VCaP (cell line): ENCODE measurements at regions not wholly inside any gene's neighbourhood (a gene's known extent, or its start where the extent isn't known, plus 50 kb on each side); places are given as distances from the start of the nearest gene placed in this dataset.

ENCODE experiments used
- H3K27ac ChIP-seq: fragments of 450-650 bp; 2 replicates; pipeline ENCODE4 v1.5.1; 2017
- TF ChIP-seq, protein P1 (sequence below): fragments of 450-650 bp; conservative IDR thresholded peaks from 2 replicates; pipeline ENCODE4 v1.5.1; 2017; ENCODE audit warnings: mild to moderate bottlenecking, moderate library complexity

- TF ChIP-seq, protein P1, sequence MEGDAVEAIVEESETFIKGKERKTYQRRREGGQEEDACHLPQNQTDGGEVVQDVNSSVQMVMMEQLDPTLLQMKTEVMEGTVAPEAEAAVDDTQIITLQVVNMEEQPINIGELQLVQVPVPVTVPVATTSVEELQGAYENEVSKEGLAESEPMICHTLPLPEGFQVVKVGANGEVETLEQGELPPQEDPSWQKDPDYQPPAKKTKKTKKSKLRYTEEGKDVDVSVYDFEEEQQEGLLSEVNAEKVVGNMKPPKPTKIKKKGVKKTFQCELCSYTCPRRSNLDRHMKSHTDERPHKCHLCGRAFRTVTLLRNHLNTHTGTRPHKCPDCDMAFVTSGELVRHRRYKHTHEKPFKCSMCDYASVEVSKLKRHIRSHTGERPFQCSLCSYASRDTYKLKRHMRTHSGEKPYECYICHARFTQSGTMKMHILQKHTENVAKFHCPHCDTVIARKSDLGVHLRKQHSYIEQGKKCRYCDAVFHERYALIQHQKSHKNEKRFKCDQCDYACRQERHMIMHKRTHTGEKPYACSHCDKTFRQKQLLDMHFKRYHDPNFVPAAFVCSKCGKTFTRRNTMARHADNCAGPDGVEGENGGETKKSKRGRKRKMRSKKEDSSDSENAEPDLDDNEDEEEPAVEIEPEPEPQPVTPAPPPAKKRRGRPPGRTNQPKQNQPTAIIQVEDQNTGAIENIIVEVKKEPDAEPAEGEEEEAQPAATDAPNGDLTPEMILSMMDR = no peak
These were observed 52.2 kb upstream of the PAX3 start for GRCh38 chr2:222351035-222351434.

GRCh38 chr2:222352981-222353380, 54.2 kb upstream of the PAX3 start:
- H3K27ac ChIP-seq = no peak overlapping the region
- TF ChIP-seq, protein P1 = no peak

More at GRCh38 chr2:222351035-222351434, 52.2 kb upstream of the PAX3 start:
- H3K27ac ChIP-seq = no peak overlapping the region

GRCh38 chr2:222353993-222354392, 55.2 kb upstream of the PAX3 start:
- TF ChIP-seq, protein P1 = no peak
- no peak overlapping the region for H3K27ac ChIP-seq

DNA sequence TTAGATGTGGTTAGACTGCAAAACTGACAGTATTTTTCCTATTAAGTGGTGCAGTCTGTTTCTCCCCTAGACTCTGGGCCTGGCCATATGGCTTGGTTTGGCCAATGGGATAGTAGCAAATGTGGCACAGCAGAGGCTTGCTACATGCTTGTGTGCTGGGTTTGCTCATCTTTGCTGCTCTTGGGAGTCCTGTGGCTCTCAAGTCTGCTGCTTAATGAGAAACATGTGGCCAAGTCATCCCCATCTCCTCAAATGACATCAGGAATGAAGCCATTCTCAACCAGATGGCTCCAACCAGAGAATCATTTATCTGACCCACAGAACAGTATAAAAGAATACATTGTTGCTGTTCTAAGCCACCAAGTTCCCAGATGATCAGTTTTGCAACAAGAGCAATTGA, 57.1 kb upstream of the PAX3 start:
- no peak overlapping the region for H3K27ac ChIP-seq
- TF ChIP-seq, protein P1 = no peak

DNA sequence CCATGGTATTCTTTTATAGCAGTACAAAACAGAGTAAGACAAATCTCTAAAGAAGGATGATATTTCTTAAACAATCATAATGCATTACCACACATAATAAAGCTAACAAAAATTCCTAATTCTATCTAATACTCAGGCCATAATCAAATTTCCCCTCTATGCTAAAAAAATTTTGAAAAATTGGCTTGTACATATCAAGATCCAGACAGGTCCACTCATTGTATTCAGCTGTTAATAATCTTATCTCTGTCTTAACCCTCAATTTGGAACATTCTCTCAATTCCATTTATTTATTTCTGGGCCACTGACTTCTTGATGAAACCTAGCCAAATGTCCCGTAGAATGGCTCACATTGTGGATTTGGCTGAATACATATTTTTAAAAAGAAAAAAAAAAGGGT, 59.1 kb upstream of the PAX3 start:
- H3K27ac ChIP-seq = no peak overlapping the region
- TF ChIP-seq, protein P1 = no peak

- H3K27ac ChIP-seq = no peak overlapping the region
- TF ChIP-seq, protein P1 = no peak
These were observed 60.1 kb upstream of the PAX3 start for GRCh38 chr2:222358876-222359275.

GRCh38 chr2:222360146-222360545, 61.3 kb upstream of the PAX3 start:
- TF ChIP-seq, protein P1 = no peak
- H3K27ac ChIP-seq = no peak overlapping the region

- no peak overlapping the region for H3K27ac ChIP-seq
- TF ChIP-seq, protein P1 = no peak
These were observed 62.2 kb upstream of the PAX3 start for GRCh38 chr2:222360997-222361396.
